ENCODE measurements at regions not wholly inside any gene's neighbourhood (a gene's known extent, or its start where the extent isn't known, plus 50 kb on each side); places are given as distances from the start of the nearest gene placed in this dataset.

DNA sequence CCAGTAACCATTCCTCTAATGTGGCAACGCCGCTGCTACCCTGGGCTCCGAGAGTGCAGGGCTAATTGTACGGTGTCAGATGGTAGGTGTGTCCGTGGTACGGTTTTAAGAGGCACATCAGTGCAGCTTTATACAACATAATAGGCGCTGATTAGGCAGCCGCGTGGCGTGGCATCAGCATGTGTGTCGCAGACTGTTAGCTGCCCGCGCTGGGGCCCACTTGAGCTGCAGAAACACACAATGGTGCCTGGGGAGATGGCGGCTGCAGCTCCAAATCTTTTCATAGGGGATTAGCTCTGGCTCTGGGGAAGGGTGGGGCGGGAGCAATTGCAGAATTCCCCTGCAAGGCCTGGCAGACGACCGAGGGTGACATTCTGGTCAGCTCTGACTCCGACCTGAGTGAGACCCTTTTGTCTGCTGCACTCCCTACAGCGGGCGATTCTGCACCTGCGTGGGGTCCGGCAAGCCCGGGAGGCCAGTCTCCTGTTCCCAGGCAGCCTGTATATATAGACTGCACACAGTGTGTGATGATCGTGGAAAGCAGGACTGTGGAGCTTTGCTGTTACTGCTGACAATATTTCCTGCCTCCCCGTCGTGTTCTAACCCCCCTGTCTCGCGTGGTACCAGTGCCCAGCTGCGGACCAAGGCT lies 722.7 kb upstream of the CELF2 start:
- no peak for ATAC-seq
- intact Hi-C loops (cut with micrococcal nuclease), result no loop called here
- BruUV-seq (replicated peaks), result no TSS peak
- TF ChIP-seq EZH2phosphoT487 (IDR thresholded peaks at IDR 0.05; ENCODE audit: borderline replicate concordance), result no peak
- no peak for TF ChIP-seq ZNF274 (IDR thresholded peaks at IDR 0.05; ENCODE audit: low read depth, low read length)
- TF ChIP-seq, protein P1, sequence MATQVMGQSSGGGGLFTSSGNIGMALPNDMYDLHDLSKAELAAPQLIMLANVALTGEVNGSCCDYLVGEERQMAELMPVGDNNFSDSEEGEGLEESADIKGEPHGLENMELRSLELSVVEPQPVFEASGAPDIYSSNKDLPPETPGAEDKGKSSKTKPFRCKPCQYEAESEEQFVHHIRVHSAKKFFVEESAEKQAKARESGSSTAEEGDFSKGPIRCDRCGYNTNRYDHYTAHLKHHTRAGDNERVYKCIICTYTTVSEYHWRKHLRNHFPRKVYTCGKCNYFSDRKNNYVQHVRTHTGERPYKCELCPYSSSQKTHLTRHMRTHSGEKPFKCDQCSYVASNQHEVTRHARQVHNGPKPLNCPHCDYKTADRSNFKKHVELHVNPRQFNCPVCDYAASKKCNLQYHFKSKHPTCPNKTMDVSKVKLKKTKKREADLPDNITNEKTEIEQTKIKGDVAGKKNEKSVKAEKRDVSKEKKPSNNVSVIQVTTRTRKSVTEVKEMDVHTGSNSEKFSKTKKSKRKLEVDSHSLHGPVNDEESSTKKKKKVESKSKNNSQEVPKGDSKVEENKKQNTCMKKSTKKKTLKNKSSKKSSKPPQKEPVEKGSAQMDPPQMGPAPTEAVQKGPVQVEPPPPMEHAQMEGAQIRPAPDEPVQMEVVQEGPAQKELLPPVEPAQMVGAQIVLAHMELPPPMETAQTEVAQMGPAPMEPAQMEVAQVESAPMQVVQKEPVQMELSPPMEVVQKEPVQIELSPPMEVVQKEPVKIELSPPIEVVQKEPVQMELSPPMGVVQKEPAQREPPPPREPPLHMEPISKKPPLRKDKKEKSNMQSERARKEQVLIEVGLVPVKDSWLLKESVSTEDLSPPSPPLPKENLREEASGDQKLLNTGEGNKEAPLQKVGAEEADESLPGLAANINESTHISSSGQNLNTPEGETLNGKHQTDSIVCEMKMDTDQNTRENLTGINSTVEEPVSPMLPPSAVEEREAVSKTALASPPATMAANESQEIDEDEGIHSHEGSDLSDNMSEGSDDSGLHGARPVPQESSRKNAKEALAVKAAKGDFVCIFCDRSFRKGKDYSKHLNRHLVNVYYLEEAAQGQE (IDR thresholded peaks at IDR 0.05; ENCODE audit: low read depth), result no peak
- no peak for TF ChIP-seq SP1 (IDR thresholded peaks at IDR 0.05; ENCODE audit: low read depth)
- no peak for TF ChIP-seq YY1 (IDR thresholded peaks at IDR 0.05; ENCODE audit: extremely low read depth, insufficient replicate concordance, low read depth, low read length)
- TF ChIP-seq JUND (IDR thresholded peaks at IDR 0.05), result no peak
- TF ChIP-seq FOSL1 (IDR thresholded peaks at IDR 0.05; ENCODE audit: low read depth), result no peak
- TF ChIP-seq POLR2AphosphoS5 (IDR thresholded peaks at IDR 0.05; ENCODE audit: low read depth, low read length), result no peak
- TF ChIP-seq CTCF (IDR thresholded peaks at IDR 0.05 in 2 of 3, conservative IDR thresholded peaks at IDR 0.05 in 1 of 3; ENCODE audit: borderline replicate concordance in 1 of 3, insufficient read depth in 1 of 3, low read depth in 2 of 3, low read length in 2 of 3), result no peak
- no peak for TF ChIP-seq ELF1 (IDR thresholded peaks at IDR 0.05; ENCODE audit: borderline replicate concordance, low read depth)
- no peak for TF ChIP-seq EGR1 (IDR thresholded peaks at IDR 0.05; ENCODE audit: low read depth)
- TF ChIP-seq SRF (IDR thresholded peaks at IDR 0.05; ENCODE audit: low read depth), result no peak
- TF ChIP-seq POLR2A (IDR thresholded peaks at IDR 0.05; ENCODE audit: borderline replicate concordance, extremely low read depth, insufficient read depth, insufficient read length), result no peak
- TF ChIP-seq, protein P2, sequence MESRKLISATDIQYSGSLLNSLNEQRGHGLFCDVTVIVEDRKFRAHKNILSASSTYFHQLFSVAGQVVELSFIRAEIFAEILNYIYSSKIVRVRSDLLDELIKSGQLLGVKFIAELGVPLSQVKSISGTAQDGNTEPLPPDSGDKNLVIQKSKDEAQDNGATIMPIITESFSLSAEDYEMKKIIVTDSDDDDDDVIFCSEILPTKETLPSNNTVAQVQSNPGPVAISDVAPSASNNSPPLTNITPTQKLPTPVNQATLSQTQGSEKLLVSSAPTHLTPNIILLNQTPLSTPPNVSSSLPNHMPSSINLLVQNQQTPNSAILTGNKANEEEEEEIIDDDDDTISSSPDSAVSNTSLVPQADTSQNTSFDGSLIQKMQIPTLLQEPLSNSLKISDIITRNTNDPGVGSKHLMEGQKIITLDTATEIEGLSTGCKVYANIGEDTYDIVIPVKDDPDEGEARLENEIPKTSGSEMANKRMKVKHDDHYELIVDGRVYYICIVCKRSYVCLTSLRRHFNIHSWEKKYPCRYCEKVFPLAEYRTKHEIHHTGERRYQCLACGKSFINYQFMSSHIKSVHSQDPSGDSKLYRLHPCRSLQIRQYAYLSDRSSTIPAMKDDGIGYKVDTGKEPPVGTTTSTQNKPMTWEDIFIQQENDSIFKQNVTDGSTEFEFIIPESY (IDR thresholded peaks at IDR 0.05; ENCODE audit: extremely low read depth, insufficient replicate concordance, low read length), result no peak
- no peak for TF ChIP-seq ZFX (IDR thresholded peaks at IDR 0.05)
- TF ChIP-seq EZH2 (IDR thresholded peaks at IDR 0.05), result no peak
- no peak for TF ChIP-seq CEBPB (IDR thresholded peaks at IDR 0.05; ENCODE audit: low read depth)
- TF ChIP-seq RAD21 (IDR thresholded peaks at IDR 0.05; ENCODE audit: low read depth), result no peak
- no peak for TF ChIP-seq SIN3A (IDR thresholded peaks at IDR 0.05; ENCODE audit: low read depth)
- no peak for TF ChIP-seq CBX3 (IDR thresholded peaks at IDR 0.05; ENCODE audit: low read depth)
- CTCF ChIA-PET, result no interaction called here
- Histone ChIP-seq H3K27me3 (ENCODE audit: insufficient read depth, low read length) (no peaks in the 10 kb centered on the region), H3K27ac (ENCODE audit: low read depth, low read length) (no peak overlapping the region), H3K9me2 (ENCODE audit: insufficient read depth) (no peaks in the 10 kb centered on the region), H2AFZ (ENCODE audit: low read depth, low read length, poor library complexity, severe bottlenecking) (no peak overlapping the region), H3K36me3 (ENCODE audit: control insufficient read depth in 1 of 2, insufficient read depth in 2 of 2, low read length in 2 of 2) (no peaks in the 10 kb centered on the region), H4K20me1 (ENCODE audit: insufficient read depth) (no peaks in the 10 kb centered on the region), H3K4me1 (ENCODE audit: control insufficient read depth in 1 of 2, insufficient read depth in 2 of 2, low read length in 2 of 2) (no peaks in the 10 kb centered on the region), H3K9ac (ENCODE audit: low read length) (no peak overlapping the region), H3K4me2 (ENCODE audit: low read length) (no peak overlapping the region), H3K4me3 (replicated peaks in 1 of 2; ENCODE audit: low read depth in 1 of 2, low read length in 2 of 2) (no peak overlapping the region), H3K9me3 (ENCODE audit: control insufficient read depth in 1 of 2, insufficient read depth in 1 of 2, low read depth in 1 of 2, low read length in 2 of 2) (peaks cover 0 to 9% of the 10 kb centered on the region in 2 experiments; a peak in 2 of 4 replicates), H3K79me2 (ENCODE audit: insufficient read depth, low read length) (no peaks in the 10 kb centered on the region)
- POLR2A ChIA-PET, result no interaction called here
- DNase-seq (ENCODE audit: low read depth, low spot score), result no peak
- RAD21 ChIA-PET (ENCODE audit: low non-redundant PET in 1 of 2, low total read pairs in 2 of 2, uncharacterized antibody in 2 of 2, unreplicated experiment in 2 of 2), result no interaction called here

Measured in HCT116 (cell line).